GM21423 (cell line): ENCODE measurements at regions not wholly inside any gene's neighbourhood (a gene's known extent, or its start where the extent isn't known, plus 50 kb on each side); places are given as distances from the start of the nearest gene placed in this dataset.

Experiments
- ATAC-seq: cut with Tn5 transposase; IDR thresholded peaks from one replicate; pipeline ENCODE4 v1.9.1; 2021; ENCODE audit warnings: mild to moderate bottlenecking, moderate library complexity; ENCODE audit not compliant: unreplicated experiment

DNA sequence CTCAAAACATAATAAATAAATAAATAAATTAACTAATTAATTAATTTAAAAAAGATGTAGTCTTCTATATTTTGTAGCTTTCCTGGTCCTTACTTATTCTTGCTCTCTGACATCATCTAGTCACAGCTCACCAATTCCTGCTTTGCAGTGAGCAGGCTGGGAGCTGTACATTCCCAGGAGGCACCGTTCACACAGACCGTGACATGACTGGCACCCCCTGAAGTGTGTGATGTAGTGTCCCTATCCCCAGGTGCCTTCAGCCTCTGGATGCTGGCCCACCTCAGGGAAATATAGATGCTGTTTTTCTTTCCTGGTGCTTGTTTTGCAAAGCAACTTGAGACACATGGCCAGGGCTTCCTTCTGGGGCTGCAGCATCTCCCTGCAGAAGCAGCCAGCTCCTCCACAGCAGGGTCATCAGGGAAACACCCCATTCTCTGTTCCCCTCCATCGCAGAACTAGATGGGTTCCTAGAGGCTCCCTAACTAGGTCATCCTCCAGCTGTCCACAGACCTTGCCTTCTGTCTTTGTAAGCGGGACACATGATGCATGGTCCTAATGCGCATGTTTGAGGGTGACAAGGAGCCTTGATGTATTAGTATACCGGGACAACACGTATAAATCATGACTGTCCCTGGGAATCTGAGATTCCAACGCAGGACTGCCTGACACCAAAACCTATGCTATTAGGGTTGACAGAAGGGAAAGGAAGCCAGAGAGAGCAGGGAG, 76.4 kb downstream of the RHOB start:
- no peak for ATAC-seq

GRCh38 chr2:20523799-20524187, 76.9 kb downstream of the RHOB start:
- no peak for ATAC-seq

DNA sequence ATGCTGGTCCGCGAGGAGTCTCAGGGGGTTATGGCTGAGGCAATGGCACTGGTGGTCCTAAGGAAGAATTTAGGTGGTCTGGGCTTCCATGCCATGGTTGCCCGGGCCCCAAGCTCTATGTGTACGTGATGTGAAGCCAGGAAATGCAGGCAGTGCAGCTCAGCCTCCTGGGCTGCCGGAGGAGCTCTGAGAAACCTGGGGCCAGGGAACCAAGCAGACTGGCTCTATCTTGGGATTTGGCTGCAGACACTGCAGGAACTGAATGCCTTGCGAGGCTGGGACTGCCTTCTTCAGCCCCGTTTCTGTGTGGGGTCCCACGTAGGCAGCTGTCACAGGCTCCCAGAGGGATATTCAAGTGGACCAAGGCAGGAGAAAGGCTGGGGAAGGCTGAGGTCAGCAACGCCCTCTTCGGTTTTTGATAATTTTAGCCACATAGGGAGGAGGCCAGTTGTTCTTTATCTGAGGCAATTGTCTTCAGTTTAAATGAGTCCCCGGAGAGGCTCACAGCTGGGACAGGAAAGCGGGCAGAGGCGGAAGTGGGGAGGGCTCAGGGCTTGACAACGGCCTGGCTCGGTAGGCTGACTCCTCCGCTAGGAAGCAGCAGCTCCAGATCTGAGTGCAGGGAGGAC, 77.7 kb downstream of the RHOB start:
- peak; percentile 68 for ATAC-seq

GRCh38 chr2:20525041-20526035, 78.5 kb downstream of the RHOB start:
- ATAC-seq: peak; percentile 84

DNA sequence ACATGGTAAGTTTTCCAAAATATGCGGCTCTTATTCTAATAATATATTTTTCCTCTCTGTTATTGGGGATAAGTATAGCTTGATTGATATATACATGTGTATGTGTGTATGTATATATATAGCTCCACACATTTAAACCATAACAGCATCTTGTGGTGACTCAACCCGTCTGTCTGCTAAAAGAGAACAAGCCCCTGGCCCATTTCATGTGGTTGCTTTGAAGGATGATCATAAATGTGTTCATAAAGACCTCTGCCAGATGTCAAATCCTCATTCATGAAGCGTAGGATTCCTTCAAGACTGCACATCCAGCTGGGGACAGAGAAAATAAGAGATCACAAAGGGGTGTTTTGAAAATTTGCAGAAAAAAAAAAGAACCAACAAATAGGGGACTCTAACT, 79.3 kb downstream of the RHOB start:
- ATAC-seq: no peak

- ATAC-seq: no peak
These were observed 79.8 kb downstream of the RHOB start for GRCh38 chr2:20526708-20527107.

- no peak for ATAC-seq
These were observed 81.8 kb downstream of the RHOB start for GRCh38 chr2:20528713-20529112.

- ATAC-seq: no peak
These were observed 83.6 kb downstream of the RHOB start for GRCh38 chr2:20530520-20530919.

DNA sequence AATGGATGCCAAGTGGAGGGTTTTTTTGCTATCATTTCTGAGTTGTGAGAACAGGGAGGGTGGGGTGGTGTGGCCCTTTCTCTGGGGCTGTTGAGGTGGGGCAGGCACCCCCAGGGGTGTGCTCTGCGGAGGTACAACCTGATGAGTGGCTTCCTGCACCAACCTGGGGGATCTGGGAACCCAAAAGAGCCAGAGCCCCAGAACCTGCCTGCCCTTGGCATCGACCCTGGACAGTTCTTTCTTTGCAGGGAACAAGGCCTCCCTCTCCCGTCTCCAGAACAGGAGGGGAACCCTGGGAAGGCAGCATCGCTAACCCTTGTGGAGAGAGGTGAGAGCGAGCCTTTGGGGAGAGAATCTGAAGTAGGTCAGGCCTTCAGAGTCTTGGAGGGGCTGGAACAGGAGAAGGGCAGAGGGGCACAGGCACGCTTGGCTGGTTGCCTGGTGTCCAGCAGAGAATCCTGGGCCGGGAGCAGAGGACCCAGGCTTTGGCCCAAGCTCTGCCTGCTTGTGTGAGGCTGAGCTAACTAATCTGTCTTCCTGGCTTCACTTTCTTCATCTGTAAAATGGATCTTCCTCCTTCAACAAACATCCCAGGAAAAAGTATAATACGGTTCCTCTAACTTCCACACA, 84.9 kb downstream of the RHOB start:
- no peak for ATAC-seq

- ATAC-seq: no peak
These were observed 86.0 kb downstream of the RHOB start for GRCh38 chr2:20532634-20533437.

- no peak for ATAC-seq
These were observed 87.2 kb downstream of the RHOB start for GRCh38 chr2:20533993-20534622.

GRCh38 chr2:20534913-20535801, 88.3 kb downstream of the RHOB start:
- no peak for ATAC-seq

DNA sequence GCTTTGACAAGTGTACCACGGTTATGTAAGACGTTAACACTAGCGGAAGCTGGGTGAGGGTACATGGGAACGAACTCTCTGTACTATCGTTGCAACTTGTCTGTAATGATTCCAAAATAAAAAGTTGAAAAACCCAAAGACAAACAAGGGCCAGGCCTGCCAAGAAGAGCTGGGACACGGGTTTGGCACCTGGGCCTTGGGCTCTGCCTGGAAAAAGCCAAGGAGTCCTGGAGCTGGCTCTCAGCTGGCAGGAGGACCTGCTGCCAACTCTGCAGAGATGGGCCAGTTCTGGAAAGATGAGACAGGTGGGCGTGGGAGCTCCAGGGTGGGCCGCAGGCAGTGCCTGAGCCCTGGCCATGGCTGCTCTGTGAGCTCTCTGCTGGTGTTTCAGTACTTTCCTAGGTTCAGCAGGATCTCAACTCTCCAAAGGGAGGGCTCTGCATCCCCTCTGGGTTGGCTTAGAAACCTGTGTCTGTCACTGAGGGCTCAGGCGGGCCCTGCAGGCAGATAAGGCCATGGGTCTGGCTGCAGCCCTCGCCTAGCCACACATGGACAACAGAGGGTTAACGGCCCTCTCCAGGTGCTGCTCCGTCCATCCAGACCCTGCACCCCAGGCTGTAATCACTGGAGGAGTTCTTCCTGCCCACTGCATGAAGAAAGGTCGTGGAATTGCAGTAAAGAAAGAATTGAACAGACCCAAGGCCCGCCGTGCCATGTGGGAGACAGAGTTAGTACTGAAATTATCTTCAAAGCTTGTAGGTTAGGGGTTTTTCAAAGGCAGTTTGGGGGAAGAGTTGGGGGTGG, 89.9 kb downstream of the RHOB start:
- ATAC-seq: no peak

DNA sequence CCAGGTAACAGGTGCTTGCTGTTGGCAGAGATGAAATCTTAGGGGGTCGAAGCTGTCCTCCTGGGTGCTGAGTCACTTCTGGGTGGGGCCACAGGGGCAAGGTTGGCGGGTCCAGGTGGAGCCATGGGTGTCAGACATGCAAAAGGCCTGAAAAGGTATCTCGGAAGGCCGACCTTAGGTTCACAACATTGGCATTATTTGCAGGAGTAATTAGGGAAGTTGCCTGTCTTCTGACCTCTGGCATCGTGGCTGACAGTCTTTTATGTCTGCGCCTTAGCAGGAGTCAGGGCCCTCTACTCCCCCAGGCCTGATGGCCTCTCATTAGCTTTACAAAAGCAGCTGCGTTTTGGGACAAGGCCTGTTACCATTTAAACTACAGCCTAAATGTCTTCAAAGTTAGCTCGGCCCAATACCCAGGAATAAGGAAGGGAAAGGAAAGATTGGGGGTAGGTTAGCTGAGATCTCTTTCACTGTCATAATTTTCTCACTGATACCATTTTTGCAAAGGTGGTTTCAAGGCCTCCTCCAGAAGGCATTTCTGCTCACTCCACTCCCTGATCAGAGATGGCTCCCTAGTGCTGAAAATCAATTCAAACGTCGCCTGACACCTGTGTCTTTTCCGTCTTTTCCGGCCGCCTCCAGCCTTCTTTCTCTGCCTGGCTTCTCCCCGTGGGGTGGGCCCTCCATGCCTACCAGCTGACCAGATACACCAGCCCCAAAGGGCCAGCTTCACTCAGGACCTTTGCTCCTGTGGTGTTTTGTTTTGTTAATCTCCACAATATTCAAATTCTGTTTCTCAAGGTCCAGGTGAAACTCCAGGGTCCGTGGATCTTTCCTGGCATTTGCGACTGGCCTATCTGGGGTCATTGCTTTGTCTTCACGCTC, 90.8 kb downstream of the RHOB start:
- ATAC-seq: no peak

- ATAC-seq: no peak
These were observed 91.6 kb downstream of the RHOB start for GRCh38 chr2:20538308-20539132.

GRCh38 chr2:20539133-20539719, 92.4 kb downstream of the RHOB start:
- ATAC-seq: no peak
